SKM-1 treated with dmso at 0.1 percent for 144 hours (cell line): ENCODE measurements at regions not wholly inside any gene's neighbourhood (a gene's known extent, or its start where the extent isn't known, plus 50 kb on each side); places are given as distances from the start of the nearest gene placed in this dataset.
A peak's percentile ranks its signal among the peaks of the same experiment; 100 is the strongest.
"Not testable (repeated sequence)": the region's sequence is repeated elsewhere in the genome, so short reads cannot be mapped to it uniquely, and the experiment has no call there.

ENCODE experiments used
- DNase-seq: peaks from one replicate; lab custom pipeline; 2025; ENCODE audit not compliant: unreplicated experiment; lab: John Stamatoyannopoulos, UW

DNA sequence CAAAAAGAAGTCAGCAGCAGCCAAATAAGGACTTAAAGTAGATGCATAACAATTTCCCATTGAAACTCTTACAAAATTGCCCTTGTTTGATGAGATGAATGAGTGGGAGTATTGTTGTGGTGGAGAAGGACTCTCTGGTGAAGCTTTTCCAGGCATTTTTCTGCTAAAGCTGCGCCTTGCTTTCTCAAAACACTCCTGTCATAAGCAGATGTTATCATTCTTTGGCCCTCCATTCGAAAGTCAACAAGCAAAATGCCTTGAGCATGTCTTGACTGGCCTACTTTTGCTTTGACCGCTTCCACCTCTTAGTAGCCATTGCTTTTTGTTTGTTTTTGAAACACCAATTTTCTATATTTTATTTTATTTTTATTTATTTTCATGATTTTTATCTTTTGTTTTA lies 340.9 kb upstream of the FGF13 start:
- no peak for DNase-seq

DNA sequence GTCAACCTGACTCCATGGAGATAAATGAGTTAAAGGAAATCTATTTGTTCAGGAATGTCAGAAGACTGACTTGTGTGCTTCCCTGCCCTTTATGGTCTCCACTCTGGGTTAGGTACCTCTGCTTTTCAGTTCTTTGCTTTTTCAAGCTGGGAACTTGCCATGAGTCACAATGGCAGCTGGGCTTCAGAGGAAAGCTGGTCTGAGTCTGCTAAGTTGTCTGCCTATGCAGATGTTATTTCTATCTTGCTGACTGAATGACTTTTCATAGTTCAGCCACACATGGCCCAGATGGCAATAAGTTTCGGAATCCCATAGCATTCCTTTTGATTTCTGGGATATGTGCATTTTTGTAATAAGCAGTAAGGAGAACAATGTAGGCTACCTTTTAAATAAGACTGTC lies 337.9 kb upstream of the FGF13 start:
- no peak for DNase-seq

DNA sequence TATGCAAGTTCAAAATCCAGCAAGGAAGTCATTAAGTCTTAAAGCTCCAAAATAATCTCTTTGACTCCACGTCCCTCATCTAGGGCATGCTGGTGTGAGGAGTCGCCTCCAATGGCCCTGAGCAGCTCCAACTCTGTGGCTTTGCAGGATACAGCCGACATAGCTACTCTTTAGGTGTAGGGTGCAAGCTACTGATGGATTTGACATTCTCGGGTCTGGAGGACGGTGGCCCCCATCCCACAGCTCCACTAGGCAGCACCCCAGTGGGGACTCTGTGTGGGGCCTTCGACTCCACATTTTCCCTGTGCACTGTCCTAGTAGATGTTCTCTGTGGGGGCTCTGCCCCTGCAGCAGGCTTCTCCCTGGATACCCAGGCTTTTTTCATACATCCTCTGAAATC lies 333.2 kb upstream of the FGF13 start:
- DNase-seq: no peak

DNA sequence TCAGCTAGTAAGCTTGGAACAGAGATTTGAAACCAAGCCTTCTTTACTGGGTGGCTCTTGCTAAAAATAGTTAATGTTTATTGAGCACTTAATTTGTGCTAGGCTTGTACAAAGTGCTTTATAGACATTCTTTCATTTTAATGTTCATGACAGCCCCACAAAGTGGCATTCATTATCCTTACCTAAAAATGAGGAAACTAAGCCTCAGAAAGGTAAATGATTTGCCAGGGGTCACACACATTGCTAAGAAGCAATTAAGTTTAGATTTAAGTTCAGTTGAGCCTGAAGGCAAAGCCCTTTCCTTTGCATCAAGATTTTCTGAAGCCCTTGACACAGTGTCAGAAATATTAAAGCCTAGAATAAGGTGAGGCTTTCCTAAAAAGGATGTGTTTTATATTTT lies 327.5 kb upstream of the FGF13 start:
- DNase-seq: no peak

DNA sequence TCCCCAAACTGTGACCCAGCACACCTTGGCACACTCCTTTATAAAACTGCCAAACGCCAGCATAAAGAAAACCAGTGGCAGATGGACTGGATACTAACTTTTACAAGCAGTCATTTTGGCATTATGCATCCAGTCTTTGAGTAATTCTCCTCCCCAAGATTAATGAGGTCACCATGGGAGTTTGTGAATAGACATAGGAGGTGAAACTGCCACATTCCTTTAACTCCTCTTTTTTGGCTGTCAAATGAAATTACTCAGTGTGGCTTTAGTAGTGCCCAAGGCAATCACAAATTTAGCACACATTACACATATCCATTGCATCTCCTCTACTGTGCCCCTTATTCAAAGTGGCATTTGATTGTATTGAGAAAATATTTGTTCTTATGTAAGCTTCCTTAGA lies 315.3 kb upstream of the FGF13 start:
- DNase-seq: no peak

DNA sequence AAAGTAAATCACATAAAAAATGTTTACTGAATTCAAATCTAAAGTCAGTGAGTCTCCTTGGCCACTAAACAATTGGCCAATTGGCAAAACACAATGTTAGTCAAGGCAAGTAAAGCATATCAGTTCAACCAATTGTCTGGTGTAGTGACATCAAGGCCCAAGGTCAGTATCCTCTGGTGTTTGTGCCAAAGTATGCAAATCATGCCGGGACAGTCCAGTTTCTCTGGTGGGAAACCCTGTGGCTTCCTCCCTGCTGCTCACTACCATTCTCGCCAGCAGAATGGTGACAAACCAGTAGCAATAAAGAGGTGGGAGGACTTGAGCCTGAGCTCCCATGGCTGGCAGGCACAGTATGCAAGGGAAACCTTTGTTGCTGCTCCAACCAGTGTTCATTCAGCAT lies 314.9 kb upstream of the FGF13 start:
- DNase-seq: no peak

DNA sequence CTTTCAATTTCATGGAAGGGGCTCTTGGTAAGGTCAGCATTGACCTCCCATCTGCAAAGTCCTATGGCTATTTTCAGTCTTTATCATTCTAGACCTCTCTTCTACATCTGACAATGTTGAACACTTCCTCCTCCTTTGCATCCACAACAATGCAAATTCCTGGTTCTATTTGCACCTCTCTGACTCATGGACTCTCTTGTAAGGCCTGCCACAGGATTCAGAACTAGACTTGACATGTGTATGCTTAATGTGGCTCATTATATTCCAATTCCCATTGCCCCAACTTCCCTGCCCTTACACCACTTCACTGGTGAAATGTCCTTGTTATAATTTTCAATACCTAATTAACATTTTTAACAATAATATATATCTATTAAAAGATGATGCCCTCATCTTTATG lies 314.3 kb upstream of the FGF13 start:
- DNase-seq: no peak

DNA sequence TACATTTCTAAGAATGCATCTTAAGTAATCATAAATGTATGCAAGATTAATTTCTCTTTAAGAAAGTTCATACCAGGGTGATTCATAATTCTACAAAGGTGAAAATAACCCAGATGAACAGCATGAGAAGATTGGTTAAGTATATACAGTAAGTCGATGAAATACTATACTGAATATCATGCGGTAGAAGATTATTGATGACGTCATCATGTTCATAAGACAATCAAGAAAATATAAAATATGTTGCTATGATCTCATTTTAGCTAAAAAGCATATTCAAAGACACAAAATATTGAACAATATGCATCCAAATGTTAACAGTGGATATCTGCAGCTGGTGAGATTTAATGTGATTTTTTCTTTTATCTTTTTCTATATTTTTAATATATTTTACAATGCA lies 312.0 kb upstream of the FGF13 start:
- no peak for DNase-seq

DNA sequence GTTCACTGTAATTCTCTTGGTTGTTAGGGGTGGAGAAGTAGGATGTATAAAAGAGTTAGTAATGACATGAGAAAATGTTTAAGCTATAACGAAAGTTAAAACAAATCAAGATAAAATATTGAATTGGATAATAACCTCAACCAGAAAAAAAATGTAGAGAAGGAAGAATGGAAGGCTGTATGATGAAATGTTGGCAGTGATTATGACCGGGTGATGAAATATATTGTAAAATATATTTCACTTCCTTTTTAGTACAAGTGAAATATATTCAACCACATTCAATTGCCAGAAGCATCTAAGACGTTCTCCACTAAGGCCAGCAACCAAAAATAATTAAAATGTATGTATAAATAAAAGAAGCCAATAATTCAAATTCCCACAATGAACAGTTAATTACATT lies 309.3 kb upstream of the FGF13 start:
- DNase-seq: peak; percentile 16

DNA sequence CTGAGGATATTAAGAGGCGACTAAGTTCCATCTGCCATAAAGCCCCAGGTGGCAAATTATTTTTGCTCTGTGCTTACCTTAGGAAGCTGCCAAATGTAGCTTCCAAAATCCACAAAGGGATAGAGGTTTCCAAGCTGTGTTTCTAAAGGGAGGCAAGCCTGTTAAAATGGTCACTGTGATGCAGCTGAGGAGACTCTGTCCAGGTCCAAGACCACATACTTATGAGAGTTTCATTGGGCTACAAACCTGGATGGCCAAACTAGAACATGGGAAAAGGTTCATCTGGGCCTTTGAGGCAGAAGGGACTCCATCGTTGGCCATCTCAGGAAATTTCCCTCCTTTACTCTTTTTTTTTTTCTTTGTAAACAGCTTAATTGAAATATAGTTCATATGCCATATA lies 306.9 kb upstream of the FGF13 start:
- DNase-seq: no peak

DNA sequence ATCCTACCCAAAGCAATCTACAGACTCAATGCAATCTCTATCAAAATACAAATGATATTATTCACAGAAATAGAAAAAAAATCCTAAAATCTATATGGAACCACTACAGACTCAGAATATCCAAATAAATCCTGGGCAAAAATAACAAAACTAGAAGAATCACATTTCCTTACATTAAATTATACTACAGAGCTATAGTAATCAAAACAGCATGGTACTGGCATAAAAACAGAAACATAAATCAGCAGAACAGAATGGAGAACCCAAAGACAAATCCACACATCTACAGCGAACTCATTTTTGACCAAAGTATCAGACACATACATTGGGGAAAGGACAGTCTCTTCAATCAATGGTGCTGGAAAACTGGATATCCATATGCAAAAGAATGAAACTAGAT lies 304.1 kb upstream of the FGF13 start:
- no peak for DNase-seq

DNA sequence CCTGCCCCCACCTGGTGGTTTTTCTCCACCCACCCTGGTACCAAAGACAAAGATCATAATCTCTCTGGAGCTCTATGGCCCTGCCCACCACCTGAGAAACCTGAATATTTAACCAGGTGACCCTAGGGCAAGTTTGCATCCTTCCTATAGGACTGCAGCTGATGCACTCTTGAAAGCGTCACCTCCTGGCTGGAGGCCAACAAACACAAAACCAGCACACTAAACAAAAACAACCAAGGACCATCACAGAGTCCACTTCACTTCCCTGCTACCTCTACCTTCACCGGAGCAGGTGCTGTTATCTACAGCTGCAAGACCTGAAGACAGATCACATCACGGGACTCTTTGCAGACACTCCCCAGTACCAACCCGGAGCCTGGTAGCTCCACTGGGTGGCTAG lies 296.7 kb upstream of the FGF13 start:
- no peak for DNase-seq

DNA sequence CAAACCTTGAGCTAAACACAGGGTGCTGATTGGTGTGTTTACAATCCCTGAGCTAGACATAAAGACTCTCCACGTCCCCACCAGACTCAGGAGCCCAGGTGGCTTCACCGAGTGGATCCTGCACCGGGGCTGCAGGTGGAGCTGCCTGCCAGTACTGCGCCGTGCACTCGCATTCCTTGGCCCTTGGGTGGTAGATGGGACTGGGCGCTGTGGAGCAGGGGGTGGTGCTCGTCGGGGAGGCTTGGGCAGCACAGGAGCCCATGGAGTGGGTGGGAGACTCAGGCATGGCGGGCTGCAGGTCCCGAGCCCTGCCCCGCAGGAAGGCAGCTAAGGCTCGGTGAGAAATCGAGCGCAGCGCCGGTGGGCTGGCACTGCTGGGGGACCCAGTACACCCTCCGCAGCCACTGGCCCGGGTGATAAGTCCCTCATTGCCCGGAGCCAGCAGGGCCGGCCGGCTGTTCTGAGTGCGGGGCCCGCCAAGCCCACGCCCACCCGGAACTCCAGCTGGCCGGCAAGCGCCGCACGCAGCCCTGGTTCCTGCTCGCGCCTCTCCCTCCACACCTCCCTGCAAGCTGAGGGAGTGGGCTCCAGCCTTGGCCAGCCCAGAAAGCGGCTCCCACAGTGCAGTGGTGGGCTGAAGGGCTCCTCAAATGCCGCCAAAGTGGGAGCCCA lies 292.5 kb upstream of the FGF13 start:
- DNase-seq: not testable (repeated sequence)

DNA sequence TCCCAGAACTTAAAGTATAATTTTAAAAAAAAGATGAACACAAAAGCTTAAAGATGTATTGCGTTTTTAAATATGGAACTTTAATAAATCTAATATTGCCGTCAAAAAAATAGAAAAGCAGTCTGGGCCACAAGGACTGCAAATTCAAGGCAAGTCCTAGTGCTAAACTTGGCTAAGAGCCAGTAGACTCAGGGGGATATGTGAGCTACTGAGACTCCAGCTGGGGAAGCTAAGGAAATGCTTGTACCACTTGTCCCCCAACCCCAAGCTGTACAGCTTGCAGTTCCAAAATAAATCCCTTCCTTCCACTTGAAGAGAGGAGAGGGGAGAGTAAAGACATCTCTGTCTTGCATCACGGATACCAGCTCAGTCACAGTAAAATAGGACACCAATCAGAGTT lies 290.8 kb upstream of the FGF13 start:
- no peak for DNase-seq

DNA sequence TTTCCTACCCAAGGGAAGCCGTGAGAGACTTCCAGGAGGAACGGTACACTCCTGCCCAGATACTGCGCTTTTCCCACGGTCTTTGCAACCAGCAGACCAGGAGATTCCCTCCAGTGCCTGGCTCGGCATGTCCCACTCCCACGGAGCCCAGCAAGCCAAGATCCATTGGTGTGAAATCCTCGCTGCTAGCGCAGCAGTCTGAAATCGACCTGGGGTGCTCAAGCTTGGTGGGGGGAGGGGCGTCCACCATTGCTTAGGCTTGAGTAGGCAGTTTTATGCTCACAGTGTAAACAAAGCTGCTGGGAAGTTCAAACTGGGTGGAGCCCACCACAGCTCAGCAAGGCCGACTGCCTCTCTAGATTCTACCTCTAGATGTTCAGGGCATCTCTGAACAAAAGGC lies 284.8 kb upstream of the FGF13 start:
- DNase-seq: no peak

DNA sequence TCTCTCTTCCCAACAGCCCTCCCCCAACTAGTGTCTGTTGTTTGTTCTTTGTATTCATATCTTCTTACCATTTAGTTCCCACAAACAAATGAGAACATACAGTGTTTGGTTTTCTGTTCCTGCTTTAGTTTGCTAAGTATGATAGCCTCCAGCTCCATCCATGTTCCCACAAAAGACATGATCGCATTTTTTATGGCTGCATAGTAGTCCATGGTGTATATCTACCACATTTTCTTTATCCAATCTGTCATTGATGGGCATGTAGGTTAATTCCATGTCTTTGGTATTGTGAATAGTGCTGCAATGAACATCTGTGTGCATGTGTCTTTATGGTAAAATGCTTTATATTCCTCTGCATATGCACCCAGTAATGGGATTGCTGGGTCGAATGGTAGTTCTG lies 283.9 kb upstream of the FGF13 start:
- DNase-seq: no peak

DNA sequence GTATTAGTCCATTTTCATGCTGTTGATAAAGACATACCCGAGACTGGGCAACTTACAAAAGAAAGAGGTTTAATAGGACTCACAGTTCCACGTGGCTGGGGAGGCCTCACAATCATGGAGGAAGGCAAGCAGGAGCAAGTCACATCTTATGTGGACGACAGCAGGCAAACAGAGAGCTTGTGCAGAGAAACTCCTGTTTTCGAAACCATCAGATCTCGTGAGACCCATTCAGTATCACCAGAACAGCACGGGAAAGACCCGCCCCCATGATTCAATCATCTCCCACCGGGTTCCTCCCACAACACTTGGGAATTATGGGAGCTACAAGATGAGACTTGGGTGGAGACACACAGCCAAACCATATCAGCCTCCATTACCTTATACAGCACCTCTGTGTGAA lies 278.9 kb upstream of the FGF13 start:
- DNase-seq: not testable (repeated sequence)

DNA sequence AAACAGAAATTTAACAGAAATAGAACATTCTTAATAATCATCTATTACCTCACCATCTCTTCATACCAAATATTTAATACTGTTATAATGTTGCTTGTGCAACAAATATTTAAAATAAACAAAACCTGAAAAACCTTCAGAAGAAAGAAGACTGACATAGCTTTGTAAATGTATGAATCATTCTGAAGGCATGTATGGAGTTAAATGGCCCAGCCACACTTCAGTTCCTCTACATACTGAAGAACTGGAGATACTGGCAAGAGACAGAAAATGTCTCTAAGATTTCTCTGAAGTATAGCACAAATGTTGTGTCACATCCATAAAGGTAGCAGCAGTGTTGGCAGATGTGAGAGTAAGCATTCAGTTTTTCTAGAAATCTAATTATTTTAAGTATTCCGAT lies 275.3 kb upstream of the FGF13 start:
- no peak for DNase-seq

DNA sequence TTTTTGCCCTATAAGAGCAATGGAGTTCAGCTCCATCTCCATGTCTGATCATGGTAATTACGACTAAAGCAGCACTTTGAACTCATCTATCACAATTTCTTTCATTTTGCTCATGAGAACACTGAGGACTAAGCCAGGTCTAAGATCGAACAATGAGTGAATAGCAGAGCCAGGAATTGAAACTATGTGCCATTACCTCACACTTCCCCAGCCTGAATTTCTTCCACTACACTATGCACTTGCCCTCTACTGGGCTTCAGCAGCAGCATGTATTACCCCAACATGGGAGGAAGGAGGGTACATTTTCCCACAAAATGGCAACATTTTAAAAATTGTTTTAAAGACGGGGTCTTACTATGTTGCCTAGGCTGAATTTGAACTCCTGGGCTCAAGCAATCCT lies 274.7 kb upstream of the FGF13 start:
- no peak for DNase-seq

DNA sequence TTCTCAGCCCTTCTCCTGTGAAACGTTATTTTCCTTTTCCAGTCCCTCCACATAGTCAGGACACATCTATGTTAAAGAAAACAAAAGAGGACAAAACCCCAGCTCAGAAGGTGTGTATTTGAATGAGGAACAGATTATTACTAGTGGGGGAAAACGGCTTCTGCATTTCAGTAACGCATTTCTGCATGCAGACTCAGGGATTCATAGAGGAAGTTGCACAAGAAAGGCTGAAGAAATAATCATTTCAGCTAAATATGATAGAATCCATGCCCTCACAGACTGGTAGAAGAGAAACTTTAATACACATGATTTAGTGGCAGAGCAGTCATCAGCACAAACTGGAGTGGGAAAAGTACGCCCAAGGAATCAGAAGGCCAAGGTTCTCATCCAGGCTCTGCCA lies 270.8 kb upstream of the FGF13 start:
- peak; percentile 57 for DNase-seq

DNA sequence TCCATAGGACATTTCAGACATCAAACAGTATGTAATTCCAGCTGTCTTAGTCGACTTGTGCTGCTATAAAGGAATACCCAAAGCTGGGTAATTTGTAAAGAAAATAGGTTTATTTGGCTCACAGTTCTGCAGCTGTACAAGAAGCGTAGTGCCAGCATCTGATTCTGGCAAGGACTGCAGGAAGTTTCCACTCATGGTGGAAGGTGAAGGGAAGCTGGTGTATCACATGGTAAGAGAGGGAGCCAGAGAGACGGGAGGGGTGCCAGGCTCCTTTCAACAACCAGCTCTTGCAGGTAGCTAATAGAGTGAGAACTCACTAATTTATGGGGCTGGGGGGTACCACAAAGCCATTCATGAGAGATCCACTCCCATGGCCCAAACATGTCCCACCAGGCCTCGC lies 253.0 kb upstream of the FGF13 start:
- DNase-seq: no peak

DNA sequence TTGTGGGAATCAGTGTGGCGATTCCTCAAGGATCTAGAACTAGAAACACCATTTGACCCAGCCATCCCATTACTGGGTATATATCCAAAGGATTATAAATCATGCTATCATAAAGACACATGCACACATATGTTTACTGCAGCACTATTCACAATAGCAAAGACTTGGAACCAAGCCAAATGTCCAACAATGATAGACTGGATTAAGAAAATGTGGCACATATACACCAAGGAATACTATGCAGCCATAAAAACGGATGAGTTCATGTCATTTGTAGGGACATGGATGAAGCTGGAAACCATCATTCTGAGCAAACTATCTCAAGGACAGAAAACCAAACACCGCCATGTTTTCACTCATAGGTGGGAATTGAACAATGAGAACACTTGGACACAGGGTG lies 250.9 kb upstream of the FGF13 start:
- DNase-seq: not testable (repeated sequence)

DNA sequence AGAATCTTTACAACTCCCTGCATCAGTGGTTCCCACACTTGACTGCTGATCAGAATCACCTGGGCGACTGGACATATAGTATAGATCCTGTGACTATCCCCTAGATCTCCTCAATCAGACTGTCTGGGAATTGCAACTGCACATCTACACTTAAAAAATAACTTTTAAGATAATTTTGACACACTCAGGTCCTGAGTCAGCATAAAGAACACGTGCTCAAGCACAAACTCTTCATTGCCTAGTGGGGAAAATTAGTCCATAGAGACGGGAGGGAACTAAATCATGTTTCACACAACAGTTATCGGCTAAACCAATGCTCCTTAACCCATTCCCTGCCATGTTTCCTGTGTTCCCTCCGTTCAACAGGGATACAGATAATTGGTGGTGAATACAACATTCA lies 243.5 kb upstream of the FGF13 start:
- no peak for DNase-seq

DNA sequence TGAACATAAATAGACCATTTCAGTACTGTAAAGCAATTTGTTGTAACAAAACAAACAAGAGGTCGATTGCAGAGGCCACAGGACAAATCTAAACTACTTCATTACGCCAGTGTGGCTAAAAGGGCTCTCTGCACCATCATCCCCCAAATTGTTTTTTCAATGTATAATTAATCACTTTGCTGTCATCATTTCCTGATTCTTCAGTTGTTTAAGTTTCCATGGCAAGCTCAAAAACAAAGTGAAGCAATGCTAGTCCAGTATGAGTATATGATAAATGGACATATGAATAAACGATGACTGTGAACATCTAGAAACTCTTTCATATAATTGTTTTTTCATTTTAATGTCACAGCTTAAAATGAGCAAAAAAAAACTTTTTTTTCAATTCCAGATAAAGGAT lies 235.4 kb upstream of the FGF13 start:
- DNase-seq: no peak
